MV-4-11 (cell line): ENCODE measurements at regions not wholly inside any gene's neighbourhood (a gene's known extent, or its start where the extent isn't known, plus 50 kb on each side); places are given as distances from the start of the nearest gene placed in this dataset.
"Not testable (repeated sequence)": the region's sequence is repeated elsewhere in the genome, so short reads cannot be mapped to it uniquely, and the experiment has no call there.

Experiments used
- DNase-seq: peaks from one replicate; lab custom pipeline; 2025; lab: John Stamatoyannopoulos, UW

- DNase-seq: no peak
These were observed 298.3 kb downstream of the ARL4A start for GRCh38 chr7:12985752-12986151.

GRCh38 chr7:12987238-12987637 lies 299.8 kb downstream of the ARL4A start:
- DNase-seq: no peak

- no peak for DNase-seq
These were observed 303.0 kb downstream of the ARL4A start for GRCh38 chr7:12990440-12990839.

- DNase-seq: no peak
These were observed 305.6 kb downstream of the ARL4A start for GRCh38 chr7:12993025-12993424.

- DNase-seq: no peak
These were observed 308.6 kb downstream of the ARL4A start for GRCh38 chr7:12995912-12996469.

- no peak for DNase-seq
These were observed 319.9 kb downstream of the ARL4A start for GRCh38 chr7:13007331-13007730.

- DNase-seq: no peak
These were observed 322.1 kb downstream of the ARL4A start for GRCh38 chr7:13009517-13009916.

- DNase-seq: no peak
These were observed 326.6 kb downstream of the ARL4A start for GRCh38 chr7:13014011-13014410.

- no peak for DNase-seq
These were observed 328.7 kb downstream of the ARL4A start for GRCh38 chr7:13016036-13016581.

- no peak for DNase-seq
These were observed 329.3 kb downstream of the ARL4A start for GRCh38 chr7:13016592-13017332.

GRCh38 chr7:13017333-13017857 lies 330.0 kb downstream of the ARL4A start:
- DNase-seq: no peak

- DNase-seq: no peak
These were observed 330.4 kb downstream of the ARL4A start for GRCh38 chr7:13017881-13018280.

GRCh38 chr7:13021566-13022300 lies 334.3 kb downstream of the ARL4A start:
- no peak for DNase-seq

- no peak for DNase-seq
These were observed 336.8 kb downstream of the ARL4A start for GRCh38 chr7:13024121-13024674.

- DNase-seq: not testable (repeated sequence)
These were observed 337.6 kb downstream of the ARL4A start for GRCh38 chr7:13025043-13025442.

- no peak for DNase-seq
These were observed 339.9 kb downstream of the ARL4A start for GRCh38 chr7:13027321-13027720.

GRCh38 chr7:13028036-13028824 lies 340.8 kb downstream of the ARL4A start:
- no peak for DNase-seq

GRCh38 chr7:13028825-13029099 lies 341.3 kb downstream of the ARL4A start:
- no peak for DNase-seq

GRCh38 chr7:13031468-13031867 lies 344.0 kb downstream of the ARL4A start:
- no peak for DNase-seq

GRCh38 chr7:13032084-13032483 lies 344.7 kb downstream of the ARL4A start:
- no peak for DNase-seq

- no peak for DNase-seq
These were observed 345.1 kb downstream of the ARL4A start for GRCh38 chr7:13032576-13032975.

GRCh38 chr7:13034693-13035092 lies 347.3 kb downstream of the ARL4A start:
- DNase-seq: no peak
